Stimulated activated CD4-positive, alpha-beta T cell treated with anti-CD3 and anti-CD28 coated beads, Interleukin-12 subunit alpha, Interleukin-12 subunit beta, amount 100 ng/mL, for 4 hours (primary cell): ENCODE measurements at regions not wholly inside any gene's neighbourhood (a gene's known extent, or its start where the extent isn't known, plus 50 kb on each side); places are given as distances from the start of the nearest gene placed in this dataset.
"Not testable (repeated sequence)": the region's sequence is repeated elsewhere in the genome, so short reads cannot be mapped to it uniquely, and the experiment has no call there.

ENCODE experiments used
- DNase-seq: peaks from one replicate; pipeline ENCODE4 v3.0.0-alpha.2; 2020

- no peak for DNase-seq
These were observed 972.6 kb downstream of the TMTC2 start for GRCh38 chr12:83659321-83659720.

GRCh38 chr12:83656004-83656403 is 969.3 kb downstream of the TMTC2 start:
- no peak for DNase-seq

- no peak for DNase-seq
These were observed 955.5 kb downstream of the TMTC2 start for GRCh38 chr12:83642205-83642604.

- no peak for DNase-seq
These were observed 955.1 kb downstream of the TMTC2 start for GRCh38 chr12:83641789-83642188.

DNA sequence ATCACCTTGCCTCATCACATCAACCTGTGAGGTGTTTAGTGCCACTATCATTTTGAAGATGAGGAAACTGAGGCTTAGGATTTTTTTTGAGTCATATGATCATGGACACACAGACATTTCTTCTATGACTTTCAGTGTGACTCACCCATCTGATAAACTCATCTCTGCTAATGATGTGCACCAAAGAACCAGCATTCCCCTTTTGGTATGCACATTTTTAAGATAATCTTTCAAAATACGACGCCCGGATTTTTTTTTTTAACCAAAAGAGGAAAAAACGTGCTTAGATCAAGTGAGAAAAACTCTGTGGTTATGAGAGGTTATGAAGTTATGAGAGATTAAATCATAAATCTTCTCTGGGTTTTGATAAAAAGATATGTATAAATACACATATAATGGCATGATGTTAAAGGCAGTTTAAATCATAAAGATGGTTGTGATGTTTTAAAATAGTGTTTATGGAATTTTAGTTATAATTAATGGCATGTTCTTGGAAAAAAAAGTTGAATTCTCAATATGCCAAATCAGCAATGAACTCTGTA is 948.1 kb downstream of the TMTC2 start:
- DNase-seq: no peak

DNA sequence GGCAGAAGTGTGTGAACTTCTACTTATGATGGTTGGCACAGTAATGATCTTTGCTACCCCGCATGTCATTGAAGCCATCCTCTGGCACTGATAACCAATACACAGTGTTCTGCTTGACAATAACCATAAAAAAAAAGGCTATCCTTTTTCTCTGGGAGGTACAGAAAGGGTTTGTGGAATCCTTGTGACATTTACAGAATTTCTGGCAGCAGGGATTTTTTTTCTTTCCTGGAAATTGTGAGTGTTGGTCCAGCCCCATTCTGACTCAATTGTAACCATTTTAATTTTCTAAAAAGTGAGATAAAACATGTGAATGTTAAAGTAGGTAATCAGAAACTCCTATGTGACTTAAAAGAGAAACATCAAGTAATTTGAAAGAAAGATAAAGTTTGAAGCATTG is 943.8 kb downstream of the TMTC2 start:
- no peak for DNase-seq

DNA sequence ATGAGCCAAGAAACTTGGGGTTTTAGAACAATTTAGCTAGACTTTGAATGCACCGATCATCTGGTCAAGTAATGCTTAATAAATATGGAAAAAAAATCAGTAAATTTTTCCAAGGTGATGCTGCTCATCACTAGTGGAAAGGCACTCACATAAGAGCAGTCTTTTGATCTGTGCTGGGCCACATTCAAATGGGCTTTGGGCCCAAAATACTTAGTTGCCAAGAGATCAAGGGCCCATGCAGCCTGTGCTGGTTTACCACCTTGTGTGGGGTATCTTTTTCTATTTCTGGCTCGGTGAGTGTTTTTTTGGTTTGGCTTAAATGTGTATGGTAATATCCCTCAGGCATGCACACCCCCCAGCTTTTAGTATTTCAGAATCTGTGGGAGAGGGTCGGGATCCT is 943.2 kb downstream of the TMTC2 start:
- no peak for DNase-seq

DNA sequence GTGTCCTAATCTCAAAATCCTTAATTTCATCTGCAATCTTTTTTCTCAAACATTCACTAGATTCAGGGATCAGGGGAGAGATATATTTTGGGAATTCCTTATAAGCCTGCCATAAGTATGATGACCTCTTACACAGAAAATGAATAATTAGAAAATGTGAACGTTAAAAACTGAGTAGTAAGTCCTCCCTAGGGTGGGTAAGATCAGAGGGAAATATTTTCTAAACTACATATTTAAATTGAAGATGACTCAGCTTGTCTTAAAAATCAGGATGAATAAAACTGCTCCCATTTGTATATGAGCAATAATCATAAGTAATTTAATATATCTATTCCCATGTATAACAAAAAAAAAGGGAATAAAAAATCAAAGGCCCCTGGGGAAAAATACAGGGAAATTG is 935.5 kb downstream of the TMTC2 start:
- no peak for DNase-seq

- DNase-seq: no peak
These were observed 933.3 kb downstream of the TMTC2 start for GRCh38 chr12:83619973-83620372.

DNA sequence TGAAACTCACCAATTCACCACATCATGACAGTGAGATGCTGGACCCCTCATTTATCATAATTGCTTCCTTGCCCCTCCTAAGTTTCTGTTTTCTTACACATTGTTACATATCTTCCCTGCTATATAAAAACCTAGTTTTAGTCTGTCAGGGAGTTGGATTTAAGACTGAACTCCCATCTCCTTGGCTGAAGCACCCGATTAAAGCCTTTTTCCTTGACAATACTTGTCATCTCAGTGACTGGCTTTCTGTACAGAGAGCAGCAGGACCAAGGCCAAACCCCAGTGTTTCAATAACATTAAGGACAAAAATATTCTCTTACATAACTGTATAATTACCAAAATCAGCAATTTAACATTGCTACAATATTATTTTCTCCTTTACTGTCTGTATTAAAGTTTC is 928.4 kb downstream of the TMTC2 start:
- DNase-seq: no peak

DNA sequence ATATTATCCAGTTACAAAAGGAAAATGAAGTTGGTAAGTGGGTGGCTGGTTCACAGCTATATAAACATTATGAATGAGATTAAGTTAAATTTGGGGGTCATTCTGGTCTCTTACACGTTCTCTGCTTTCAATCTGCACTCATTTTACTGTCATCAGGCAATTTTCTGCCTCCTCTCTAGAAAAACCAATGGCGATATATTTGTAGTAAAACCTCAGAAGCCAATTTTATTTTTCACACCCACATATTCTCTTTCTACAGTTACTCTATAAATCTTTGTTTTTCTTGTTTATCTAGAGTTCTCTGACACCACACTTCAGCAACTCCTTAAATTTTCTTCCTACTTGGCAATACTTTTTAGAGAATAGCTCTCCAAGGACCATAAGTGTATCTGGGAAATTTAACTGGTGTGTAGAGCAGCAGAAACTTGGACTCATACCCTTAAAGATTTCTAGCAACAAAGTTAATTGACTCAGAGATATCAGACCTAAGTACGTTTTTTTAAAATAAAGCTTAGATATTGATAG is 926.9 kb downstream of the TMTC2 start:
- no peak for DNase-seq

- DNase-seq: no peak
These were observed 916.4 kb downstream of the TMTC2 start for GRCh38 chr12:83603106-83603505.

DNA sequence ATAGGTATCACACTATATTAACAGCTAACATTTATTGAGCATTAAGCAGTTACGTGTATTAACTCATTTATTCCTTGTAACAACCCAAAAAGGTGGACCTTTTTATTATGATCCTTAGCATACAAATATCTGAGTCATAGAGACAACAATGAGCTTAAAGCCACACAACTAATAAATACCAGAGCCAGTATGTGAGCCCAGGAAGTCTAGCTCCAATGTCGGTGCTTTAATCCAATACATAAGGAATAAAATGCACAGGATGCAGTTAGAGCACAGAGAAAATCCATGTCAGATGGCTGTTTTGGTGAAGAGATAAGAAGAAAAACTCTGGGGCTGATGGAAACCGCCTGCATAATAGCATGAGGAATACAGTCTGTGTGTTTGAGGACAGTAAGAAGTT is 888.6 kb downstream of the TMTC2 start:
- DNase-seq: no peak

DNA sequence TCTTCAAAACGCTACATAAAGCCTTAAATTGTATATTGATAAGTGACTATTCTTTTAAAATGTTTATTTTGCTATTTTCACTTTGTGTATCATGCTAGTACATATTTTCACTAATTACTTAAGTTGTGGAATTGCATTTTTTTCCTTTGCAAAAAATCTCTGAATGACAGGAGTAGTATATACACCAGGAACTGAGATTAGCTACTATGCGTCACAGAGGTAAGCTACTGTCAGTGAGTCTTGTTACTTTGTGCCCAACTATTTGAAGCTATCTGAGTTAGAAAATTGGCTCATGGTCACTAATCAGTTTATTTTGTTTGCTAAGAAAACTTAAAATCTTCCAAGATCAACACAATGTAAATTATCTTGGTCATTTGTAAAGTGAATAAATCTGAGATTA is 887.4 kb downstream of the TMTC2 start:
- no peak for DNase-seq

GRCh38 chr12:83573671-83574070 is 887.0 kb downstream of the TMTC2 start:
- DNase-seq: no peak

DNA sequence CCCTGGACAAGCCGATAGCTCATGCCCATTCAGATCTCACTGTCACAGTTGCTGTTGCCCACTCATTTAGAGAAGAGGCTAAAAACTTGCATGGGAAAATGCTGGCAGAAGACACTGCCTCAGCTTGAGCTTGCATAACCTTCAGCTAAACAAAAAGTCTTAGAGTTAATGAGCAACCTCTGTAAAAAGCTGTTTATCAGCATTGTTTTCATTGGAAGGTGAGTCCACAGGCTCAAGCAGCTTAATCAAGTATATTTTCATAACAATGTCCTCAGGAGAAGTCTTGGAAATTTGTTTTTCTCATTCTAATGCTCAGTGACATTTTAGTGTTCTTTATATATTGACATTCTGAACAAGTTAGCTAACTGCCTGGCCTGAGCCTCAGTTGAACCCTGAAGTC is 872.9 kb downstream of the TMTC2 start:
- DNase-seq: no peak

DNA sequence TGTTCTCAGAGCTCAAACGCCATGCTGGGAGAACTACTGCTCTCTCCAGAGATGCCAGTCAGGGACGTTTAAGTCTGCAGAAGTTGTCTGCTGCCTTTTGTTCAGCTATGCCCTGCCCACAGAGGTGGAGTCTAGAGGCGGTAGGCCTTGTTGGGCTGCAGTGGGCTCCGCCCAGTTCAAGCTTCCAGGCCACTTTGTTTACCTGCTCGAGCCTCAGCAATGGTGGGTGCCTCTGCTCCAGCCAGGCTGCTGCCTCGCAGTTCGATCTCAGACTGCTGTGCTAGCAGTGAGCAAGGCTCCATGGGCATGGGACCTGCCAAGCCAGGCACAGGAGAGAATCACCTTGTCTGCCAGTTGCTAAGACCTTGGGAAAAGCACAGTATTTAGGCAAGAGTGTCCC is 869.3 kb downstream of the TMTC2 start:
- DNase-seq: not testable (repeated sequence)

- no peak for DNase-seq
These were observed 854.7 kb downstream of the TMTC2 start for GRCh38 chr12:83541446-83541845.

DNA sequence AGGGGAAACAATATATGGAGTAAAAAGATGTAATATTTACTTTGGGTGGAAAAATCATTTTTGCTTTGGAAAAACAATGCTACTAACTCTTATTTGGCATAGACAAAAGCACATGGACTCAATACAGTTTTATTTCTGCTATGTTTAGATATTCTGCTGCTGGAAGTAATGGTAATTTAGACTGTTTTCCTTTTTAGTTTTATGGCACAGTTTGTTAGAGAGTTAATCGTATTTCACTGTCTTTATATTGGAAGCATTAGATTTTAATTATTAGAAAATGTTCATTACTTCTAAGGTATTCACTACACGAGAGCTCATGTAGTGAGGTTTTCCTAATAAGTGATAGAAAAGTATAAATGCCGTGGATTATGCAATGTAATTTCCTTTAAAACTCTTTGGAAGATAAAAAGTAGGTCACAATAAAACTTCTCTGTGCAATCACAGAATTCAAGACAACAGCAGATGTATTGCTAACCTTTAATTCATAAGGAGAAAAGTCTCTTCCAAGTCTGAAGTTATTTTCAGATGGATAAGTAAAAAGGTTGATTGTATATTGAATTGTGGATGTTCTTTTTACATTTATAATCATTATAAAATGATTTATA is 851.8 kb downstream of the TMTC2 start:
- no peak for DNase-seq

- no peak for DNase-seq
These were observed 850.8 kb downstream of the TMTC2 start for GRCh38 chr12:83537428-83538053.

DNA sequence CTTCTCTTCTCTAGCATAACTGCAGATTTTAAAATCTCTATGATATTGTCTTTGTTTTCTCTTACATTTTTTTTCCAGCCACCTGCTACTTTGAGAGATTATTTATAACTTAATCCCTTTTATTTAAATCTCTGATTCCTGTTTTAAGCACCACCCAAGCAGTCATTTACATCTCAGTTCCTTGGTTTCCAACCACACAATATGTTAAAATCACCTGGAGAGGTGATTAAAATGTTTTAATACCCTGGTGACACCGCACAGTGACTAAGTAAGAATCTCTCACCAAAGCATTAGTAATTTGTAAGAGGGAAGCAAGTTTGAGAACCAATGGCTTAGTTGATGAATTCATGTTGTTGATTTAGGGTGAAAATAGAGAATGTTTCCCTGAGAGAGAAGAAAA is 849.8 kb downstream of the TMTC2 start:
- DNase-seq: no peak

GRCh38 chr12:83528571-83528970 is 841.9 kb downstream of the TMTC2 start:
- no peak for DNase-seq

- no peak for DNase-seq
These were observed 841.1 kb downstream of the TMTC2 start for GRCh38 chr12:83527810-83528209.

DNA sequence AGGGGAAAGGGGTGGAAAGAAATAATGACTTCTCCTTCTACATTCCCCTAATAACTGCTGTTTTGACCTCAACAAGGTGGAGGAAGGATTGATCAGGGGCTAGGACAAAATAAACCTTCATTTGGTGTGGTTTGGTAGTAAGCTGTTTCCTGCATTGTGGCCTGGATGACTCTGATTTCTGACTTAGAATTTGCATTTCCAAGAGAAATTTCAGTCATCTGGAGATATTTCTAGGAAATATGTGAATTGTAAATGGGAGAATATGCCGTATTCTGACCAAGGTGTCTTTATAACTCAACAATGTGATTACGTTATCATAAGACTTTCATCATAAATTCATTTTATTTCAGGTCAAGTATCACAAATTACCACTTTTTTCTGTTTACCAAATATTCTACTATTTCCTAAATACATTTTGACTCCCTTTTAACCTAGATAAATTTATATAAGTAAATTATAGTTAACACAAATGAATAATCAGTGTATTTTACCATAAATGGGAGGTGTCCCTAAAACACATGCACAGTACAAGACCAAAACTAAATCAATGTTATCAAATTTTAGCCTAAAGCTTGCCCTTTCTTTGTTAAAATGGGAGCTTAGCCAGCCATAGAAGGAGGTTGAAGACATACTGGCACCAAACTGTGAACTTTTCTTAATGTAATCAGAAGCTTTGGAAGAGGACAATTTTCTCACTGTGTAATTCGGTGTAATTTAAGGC is 828.8 kb downstream of the TMTC2 start:
- no peak for DNase-seq
